ENCODE measurements at regions not wholly inside any gene's neighbourhood (a gene's known extent, or its start where the extent isn't known, plus 50 kb on each side); places are given as distances from the start of the nearest gene placed in this dataset.

DNA sequence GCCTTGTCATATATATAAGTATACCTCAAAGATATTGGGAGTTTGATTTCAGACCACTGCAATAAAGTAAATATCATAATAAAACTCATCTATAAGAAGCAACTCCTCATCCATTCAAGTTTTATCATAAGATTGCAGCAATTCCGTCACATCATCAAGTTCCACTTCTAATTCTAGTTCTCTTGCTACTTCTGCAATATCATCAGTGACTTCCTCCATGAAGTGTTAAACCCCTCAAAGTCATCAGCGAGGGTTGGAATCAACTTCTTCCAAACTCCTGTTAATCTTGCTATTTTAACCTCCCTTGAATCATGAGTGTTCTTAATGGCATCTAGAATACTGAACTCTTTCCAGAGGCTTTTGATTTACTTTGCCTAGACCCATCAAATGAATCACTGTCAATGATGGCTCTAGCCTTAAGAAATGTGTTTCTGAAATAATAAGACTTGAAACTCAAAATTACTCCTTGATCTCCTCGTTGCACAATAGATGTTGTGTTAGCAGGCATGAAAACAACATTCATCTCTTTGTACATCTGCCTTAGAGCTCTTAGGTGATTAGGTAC is 88.3 kb downstream of the RPE65 start:
- Histone ChIP-seq H3K79me1 (ENCODE audit: insufficient read depth, low read depth, low read length, poor library complexity, severe bottlenecking) (no peaks in the 10 kb centered on the region), H3K27me3 (ENCODE audit: insufficient read depth, low read length) (no peaks in the 10 kb centered on the region), H3K56ac (ENCODE audit: insufficient read length, low read depth, low read length) (no peak overlapping the region), H4K91ac (ENCODE audit: insufficient read length, low read depth, low read length) (no peak overlapping the region), H2BK15ac (ENCODE audit: low read depth, low read length) (no peak overlapping the region), H4K20me1 (ENCODE audit: control insufficient read depth, insufficient read depth, insufficient read length) (no peaks in the 10 kb centered on the region), H3K79me2 (ENCODE audit: insufficient read depth, low read length) (no peaks in the 10 kb centered on the region), H3K23me2 (ENCODE audit: insufficient read length, low read depth, low read length, poor library complexity, severe bottlenecking) (no peaks in the 10 kb centered on the region), H2AK5ac (ENCODE audit: insufficient read length, low read length) (no peak overlapping the region), H2AFZ (ENCODE audit: low read length) (no peak overlapping the region), H3K14ac (ENCODE audit: insufficient read depth, low read length) (no peak overlapping the region), H4K8ac (replicated peaks; ENCODE audit: insufficient read length, low read depth, low read length) (no peak overlapping the region), H2BK5ac (ENCODE audit: insufficient read length, low read length) (no peak overlapping the region), H2BK20ac (ENCODE audit: low read depth, low read length, poor library complexity, severe bottlenecking) (no peak overlapping the region), H3K4ac (ENCODE audit: low read depth, low read length) (no peak overlapping the region), H3K4me2 (ENCODE audit: insufficient read depth, insufficient read length, low read length) (no peak overlapping the region), H4K5ac (ENCODE audit: insufficient read length, low read depth, low read length) (no peak overlapping the region), H3K27ac (ENCODE audit: insufficient read length, low read depth, low read length) (no peak overlapping the region), H3K23ac (ENCODE audit: insufficient read length, low read depth, low read length) (no peak overlapping the region), H2BK120ac (ENCODE audit: low read depth, low read length, poor library complexity, severe bottlenecking) (no peak overlapping the region), H2BK12ac (ENCODE audit: insufficient read length, low read depth, low read length) (no peak overlapping the region), H3K4me1 (ENCODE audit: insufficient read depth, low read length) (no peaks in the 10 kb centered on the region), H3K18ac (ENCODE audit: insufficient read length, low read depth, low read length) (no peak overlapping the region), H3T11ph (ENCODE audit: low read length) (no peak overlapping the region), H3K9ac (ENCODE audit: extremely low read depth, insufficient read length, low read length) (no peak overlapping the region), H3K9me3 (ENCODE audit: control insufficient read depth, low read depth, low read length) (no peaks in the 10 kb centered on the region)
- TF ChIP-seq, protein P1, sequence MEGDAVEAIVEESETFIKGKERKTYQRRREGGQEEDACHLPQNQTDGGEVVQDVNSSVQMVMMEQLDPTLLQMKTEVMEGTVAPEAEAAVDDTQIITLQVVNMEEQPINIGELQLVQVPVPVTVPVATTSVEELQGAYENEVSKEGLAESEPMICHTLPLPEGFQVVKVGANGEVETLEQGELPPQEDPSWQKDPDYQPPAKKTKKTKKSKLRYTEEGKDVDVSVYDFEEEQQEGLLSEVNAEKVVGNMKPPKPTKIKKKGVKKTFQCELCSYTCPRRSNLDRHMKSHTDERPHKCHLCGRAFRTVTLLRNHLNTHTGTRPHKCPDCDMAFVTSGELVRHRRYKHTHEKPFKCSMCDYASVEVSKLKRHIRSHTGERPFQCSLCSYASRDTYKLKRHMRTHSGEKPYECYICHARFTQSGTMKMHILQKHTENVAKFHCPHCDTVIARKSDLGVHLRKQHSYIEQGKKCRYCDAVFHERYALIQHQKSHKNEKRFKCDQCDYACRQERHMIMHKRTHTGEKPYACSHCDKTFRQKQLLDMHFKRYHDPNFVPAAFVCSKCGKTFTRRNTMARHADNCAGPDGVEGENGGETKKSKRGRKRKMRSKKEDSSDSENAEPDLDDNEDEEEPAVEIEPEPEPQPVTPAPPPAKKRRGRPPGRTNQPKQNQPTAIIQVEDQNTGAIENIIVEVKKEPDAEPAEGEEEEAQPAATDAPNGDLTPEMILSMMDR (conservative IDR thresholded peaks at IDR 0.05) = no peak
- H3K9me3 Mint-ChIP-seq = no peaks in the 10 kb centered on the region
- no peak overlapping the region for H3K27ac Mint-ChIP-seq
- no peaks in the 10 kb centered on the region for H3K36me3 Mint-ChIP-seq (ENCODE audit: insufficient read depth in 1 of 3, low read depth in 3 of 3)
- no CpG with 5 or more reads among the region's 3 CpGs for WGBS (ENCODE audit: extremely low coverage, insufficient read length, low lambda C conversion rate)
- DNase-seq = no peak
- H3K4me1 Mint-ChIP-seq = peaks cover 6 to 8% of the 10 kb centered on the region in 2 experiments
- no peak overlapping the region for H3K4me3 Mint-ChIP-seq
- no peaks in the 10 kb centered on the region for H3K27me3 Mint-ChIP-seq (ENCODE audit: low read depth)
